Thoracic aorta (tissue), 2 donors: ENCODE measurements at regions not wholly inside any gene's neighbourhood (a gene's known extent, or its start where the extent isn't known, plus 50 kb on each side); places are given as distances from the start of the nearest gene placed in this dataset.

Experiments used
- ATAC-seq: fragments of 150-250 bp; one replicate; pipeline ENCODE4 v1.8.0; 2017; ENCODE audit warnings: low read depth; ENCODE audit not compliant: insufficient number of reproducible peaks, low FRiP score
- DNase-seq: peaks from one replicate; pipeline ENCODE4 v3.0.0-alpha.2; 2020; ENCODE audit warnings: low spot score
- H3K27ac ChIP-seq, 2 donors: fragments of 200-600 bp; sonication (generic); 1 replicate in 1 of 2; 2 replicates in 1 of 2; pipeline ENCODE4 v1.5.1; 2016; ENCODE audit warnings: mild to moderate bottlenecking in 2 of 2, moderate library complexity in 2 of 2
- H3K27me3 ChIP-seq: fragments of 200-600 bp; sonication (generic); replicated peaks from 2 replicates; pipeline ENCODE4 v1.6.0; 2016; ENCODE audit warnings: mild to moderate bottlenecking; ENCODE audit not compliant: insufficient read depth
- H3K36me3 ChIP-seq: fragments of 200-600 bp; sonication (generic); one replicate; pipeline ENCODE4 v1.5.1; 2016
- H3K4me1 ChIP-seq, 2 donors: fragments of 200-600 bp; sonication (generic); 1 replicate in 1 of 2; 2 replicates in 1 of 2; pipeline versions ENCODE4 v1.5.1 to v1.6.0; 2016; ENCODE audit warnings: low read depth in 2 of 2, mild to moderate bottlenecking in 1 of 2; ENCODE audit not compliant: control insufficient read depth in 1 of 2
- H3K4me3 ChIP-seq: fragments of 200-600 bp; sonication (generic); 2 replicates; pipeline ENCODE4 v1.5.1; 2016; ENCODE audit warnings: mild to moderate bottlenecking
- H3K9me3 ChIP-seq: fragments of 200-600 bp; sonication (generic); 2 replicates; pipeline ENCODE4 v1.5.1; 2016
- TF ChIP-seq, protein P1 (sequence below): fragments of 200-600 bp; sonication (generic); IDR thresholded peaks from one replicate; pipeline ENCODE4 v1.5.1; 2019; ENCODE audit warnings: antibody characterized with exemption

DNA sequence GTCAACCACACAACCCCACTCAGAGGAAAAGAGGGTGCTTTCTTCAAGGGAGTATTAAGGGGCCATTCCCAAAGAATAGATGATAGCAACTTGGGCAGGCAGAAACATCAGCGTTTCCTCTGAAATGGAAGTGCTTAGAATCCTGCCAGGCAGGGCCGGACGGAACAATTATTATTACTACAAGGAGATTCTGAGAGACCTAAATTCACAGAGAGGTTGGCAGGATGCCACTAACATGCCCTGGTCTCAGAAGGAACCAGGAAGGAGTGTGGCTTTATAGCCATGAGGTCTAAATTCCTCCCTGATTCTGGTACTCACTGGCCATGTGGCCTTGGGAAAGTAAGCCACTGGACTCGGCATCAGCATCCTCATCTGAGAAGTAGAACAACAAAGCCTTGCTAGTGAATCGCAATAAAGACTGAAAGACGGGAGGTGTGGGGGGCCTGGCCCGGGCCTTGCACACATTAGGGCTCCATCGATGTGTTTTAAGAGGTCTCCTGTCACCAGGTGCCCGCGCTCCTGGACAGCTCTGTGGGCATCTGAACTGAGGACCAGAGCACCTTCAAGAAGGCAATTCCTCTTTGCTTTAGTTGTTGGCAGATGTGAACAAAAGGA lies 131.5 kb downstream of the OAT start:
- DNase-seq: no peak
- ATAC-seq: no peak
- no peaks in the 10 kb centered on the region for H3K9me3 ChIP-seq
- no peaks in the 10 kb centered on the region for H3K36me3 ChIP-seq
- H3K4me1 ChIP-seq: peaks cover 11 to 32% of the 10 kb centered on the region in 2 donors
- TF ChIP-seq, protein P1, sequence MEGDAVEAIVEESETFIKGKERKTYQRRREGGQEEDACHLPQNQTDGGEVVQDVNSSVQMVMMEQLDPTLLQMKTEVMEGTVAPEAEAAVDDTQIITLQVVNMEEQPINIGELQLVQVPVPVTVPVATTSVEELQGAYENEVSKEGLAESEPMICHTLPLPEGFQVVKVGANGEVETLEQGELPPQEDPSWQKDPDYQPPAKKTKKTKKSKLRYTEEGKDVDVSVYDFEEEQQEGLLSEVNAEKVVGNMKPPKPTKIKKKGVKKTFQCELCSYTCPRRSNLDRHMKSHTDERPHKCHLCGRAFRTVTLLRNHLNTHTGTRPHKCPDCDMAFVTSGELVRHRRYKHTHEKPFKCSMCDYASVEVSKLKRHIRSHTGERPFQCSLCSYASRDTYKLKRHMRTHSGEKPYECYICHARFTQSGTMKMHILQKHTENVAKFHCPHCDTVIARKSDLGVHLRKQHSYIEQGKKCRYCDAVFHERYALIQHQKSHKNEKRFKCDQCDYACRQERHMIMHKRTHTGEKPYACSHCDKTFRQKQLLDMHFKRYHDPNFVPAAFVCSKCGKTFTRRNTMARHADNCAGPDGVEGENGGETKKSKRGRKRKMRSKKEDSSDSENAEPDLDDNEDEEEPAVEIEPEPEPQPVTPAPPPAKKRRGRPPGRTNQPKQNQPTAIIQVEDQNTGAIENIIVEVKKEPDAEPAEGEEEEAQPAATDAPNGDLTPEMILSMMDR: no peak
- no peaks in the 10 kb centered on the region for H3K27me3 ChIP-seq
- H3K4me3 ChIP-seq: no peak overlapping the region
- no peak overlapping the region for H3K27ac ChIP-seq

DNA sequence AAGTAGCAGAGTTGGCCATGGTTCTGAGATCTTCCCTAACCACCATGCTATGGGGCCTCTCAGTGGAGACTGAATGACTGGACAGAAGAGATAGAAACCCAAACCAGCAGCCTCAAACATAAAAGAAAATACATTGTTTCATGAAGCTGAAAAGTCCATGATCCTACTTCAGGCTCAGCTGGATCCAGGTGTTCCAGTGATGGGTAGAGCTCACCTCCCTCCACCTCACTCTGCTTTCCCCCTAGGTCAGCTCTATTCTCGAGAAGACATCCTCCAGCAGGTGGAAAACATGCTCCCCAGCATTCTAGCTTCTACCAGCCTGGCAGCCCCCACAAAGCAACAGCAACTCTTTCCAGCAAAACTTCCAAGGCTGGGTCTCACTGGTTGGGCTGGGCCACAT lies 132.1 kb downstream of the OAT start:
- ATAC-seq: no peak

DNA sequence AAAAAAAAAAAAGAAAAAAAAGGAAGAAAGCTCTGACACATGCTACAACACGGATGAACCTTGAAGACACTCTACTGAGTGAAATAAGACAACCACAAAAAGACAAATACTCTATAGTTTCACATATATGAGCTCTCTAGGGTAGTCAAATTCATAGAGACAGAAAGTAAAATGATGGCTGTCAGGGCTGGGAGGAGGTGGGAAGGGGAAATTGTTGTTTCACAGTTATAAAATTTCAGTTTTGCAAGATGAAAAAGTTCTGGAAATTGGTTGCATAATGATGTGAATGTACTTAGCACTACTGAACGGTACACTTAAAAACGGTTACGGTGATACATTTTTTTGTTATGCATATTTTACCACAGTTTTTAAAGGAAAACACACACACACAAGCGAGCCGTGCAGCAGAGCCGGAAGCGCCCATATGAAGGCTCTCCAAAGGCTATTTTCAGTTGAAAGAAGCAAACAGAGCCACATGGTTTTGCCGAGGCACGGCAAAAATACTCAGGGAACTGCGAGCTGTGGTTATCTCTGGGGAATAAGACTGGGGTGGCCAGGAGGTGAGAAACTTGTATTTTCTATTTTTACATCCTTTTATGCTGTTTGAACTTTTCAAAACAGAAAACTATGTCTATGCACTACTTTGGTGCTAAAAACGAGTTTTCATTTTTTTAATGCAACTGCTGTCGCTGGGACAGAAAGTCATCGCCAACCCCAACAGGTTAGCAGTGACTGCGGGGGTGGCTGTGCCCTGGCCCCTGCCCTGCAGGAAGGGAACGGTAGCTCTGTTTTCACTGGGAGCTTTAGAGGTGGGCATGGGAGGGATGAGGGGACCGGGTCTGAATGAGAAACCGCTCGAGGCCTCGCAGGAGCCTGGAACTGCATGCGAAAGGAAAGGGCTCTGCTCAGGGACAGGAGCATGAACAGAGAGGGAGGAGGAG lies 132.9 kb downstream of the OAT start:
- peak; percentile 41 for ATAC-seq
- peaks cover 11 to 32% of the 10 kb centered on the region in 2 donors for H3K4me1 ChIP-seq
- H3K27me3 ChIP-seq: no peaks in the 10 kb centered on the region
- TF ChIP-seq, protein P1: no peak
- peak overlapping the region; percentile 53 for H3K4me3 ChIP-seq
- no peaks in the 10 kb centered on the region for H3K36me3 ChIP-seq
- H3K9me3 ChIP-seq: no peaks in the 10 kb centered on the region
- no peak for DNase-seq
- peak overlapping the region; percentile 8 to 34 for H3K27ac ChIP-seq

More for the DNA sequence above, 132.1 kb downstream of the OAT start:
- no peak for DNase-seq
- no peaks in the 10 kb centered on the region for H3K27me3 ChIP-seq
- H3K27ac ChIP-seq: peak overlapping the region in 1 of 2 donors; percentile 34
- TF ChIP-seq, protein P1: no peak
- H3K36me3 ChIP-seq: no peaks in the 10 kb centered on the region
- H3K4me1 ChIP-seq: peaks cover 11 to 32% of the 10 kb centered on the region in 2 donors
- no peaks in the 10 kb centered on the region for H3K9me3 ChIP-seq
- H3K4me3 ChIP-seq: no peak overlapping the region

DNA sequence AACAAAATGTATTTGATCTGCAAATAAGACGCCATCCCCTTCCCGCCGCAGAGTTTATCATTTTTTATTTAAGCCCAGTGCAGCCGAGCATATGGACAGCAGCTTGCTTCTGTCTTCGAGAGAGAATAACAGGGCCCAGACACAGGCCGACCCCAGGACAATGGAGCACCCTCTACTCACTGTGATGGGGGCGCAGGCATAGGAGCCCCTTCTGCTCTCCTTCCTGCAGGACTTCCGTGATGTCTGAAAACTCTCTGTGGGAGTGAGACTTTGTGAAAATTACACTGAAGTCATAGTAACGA lies 134.8 kb downstream of the OAT start:
- Histone ChIP-seq H3K27ac (no peak overlapping the region), H3K4me3 (no peak overlapping the region), H3K9me3 (no peaks in the 10 kb centered on the region), H3K4me1 (peaks cover 11 to 32% of the 10 kb centered on the region in 2 donors), H3K27me3 (no peaks in the 10 kb centered on the region), H3K36me3 (no peaks in the 10 kb centered on the region)
- TF ChIP-seq, protein P1: no peak
- DNase-seq (no peak), ATAC-seq (no peak)

DNA sequence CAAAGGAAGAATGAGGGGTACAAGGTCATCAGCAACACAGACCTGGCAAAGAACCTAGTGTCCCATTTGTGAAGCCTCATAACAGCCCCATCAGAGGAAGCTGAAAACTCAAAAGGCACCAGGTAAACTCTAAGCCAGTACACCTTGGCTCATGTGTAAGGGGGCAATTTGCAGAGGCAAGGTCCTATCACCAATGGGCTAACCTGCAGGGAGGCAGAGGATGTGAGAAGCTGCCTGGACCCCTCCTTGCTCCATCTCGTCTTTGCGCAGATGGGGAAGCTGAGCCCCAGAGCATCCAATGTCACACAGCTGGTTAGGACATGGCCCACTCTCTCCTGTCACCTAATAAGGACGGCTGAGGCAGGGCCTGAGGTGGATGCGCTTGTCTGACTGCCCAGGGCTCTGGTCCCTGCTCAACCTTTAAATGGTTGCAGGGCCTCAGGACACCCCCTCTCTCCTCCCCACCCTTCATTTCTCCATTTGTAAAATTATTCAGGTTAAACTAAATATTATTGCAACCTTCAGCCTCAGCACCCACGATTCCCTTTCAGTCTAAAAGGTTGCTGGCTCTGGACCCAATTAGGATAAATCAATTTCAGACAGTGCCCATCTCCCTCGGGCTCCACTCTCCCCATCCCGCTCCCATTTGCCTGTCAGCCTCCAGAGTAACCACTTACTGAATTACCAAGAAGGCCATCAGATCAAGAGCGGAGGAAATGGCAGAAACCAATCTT lies 135.3 kb downstream of the OAT start:
- no peaks in the 10 kb centered on the region for H3K36me3 ChIP-seq
- DNase-seq (no peak), ATAC-seq (no peak)
- no peak overlapping the region for H3K27ac ChIP-seq
- H3K9me3 ChIP-seq: no peaks in the 10 kb centered on the region
- no peaks in the 10 kb centered on the region for H3K27me3 ChIP-seq
- H3K4me3 ChIP-seq: no peak overlapping the region
- peaks cover 11 to 32% of the 10 kb centered on the region in 2 donors for H3K4me1 ChIP-seq
- TF ChIP-seq, protein P1: no peak
